Ishikawa (cell line): ENCODE measurements at regions not wholly inside any gene's neighbourhood (a gene's known extent, or its start where the extent isn't known, plus 50 kb on each side); places are given as distances from the start of the nearest gene placed in this dataset.

Experiments
- CEBPB ChIP-seq: IDR thresholded peaks from 2 replicates; pipeline ENCODE4 v1.6.1; 2012
- CREB1 ChIP-seq: IDR thresholded peaks from 2 replicates; pipeline ENCODE4 v1.6.1; 2012; ENCODE audit warnings: low read depth
- EGR1 ChIP-seq: IDR thresholded peaks from 2 replicates; pipeline ENCODE4 v1.6.1; 2012
- EP300 ChIP-seq: IDR thresholded peaks from 2 replicates; pipeline ENCODE4 v1.6.1; 2012; ENCODE audit warnings: borderline replicate concordance
- FOXM1 ChIP-seq: IDR thresholded peaks from 2 replicates; pipeline ENCODE4 v1.6.1; 2012; ENCODE audit warnings: low read depth, borderline replicate concordance
- NFIC ChIP-seq: IDR thresholded peaks from 2 replicates; pipeline ENCODE4 v1.6.1; 2012
- RAD21 ChIP-seq: IDR thresholded peaks from 2 replicates; pipeline ENCODE4 v1.6.1; 2012; ENCODE audit warnings: low read depth
- TAF1 ChIP-seq: IDR thresholded peaks from 2 replicates; pipeline ENCODE4 v1.6.1; 2012; ENCODE audit warnings: low read depth, mild to moderate bottlenecking
- TCF12 ChIP-seq: IDR thresholded peaks from 2 replicates; pipeline ENCODE4 v1.6.1; 2012; ENCODE audit warnings: low read depth
- TEAD4 ChIP-seq: IDR thresholded peaks from 2 replicates; pipeline ENCODE4 v1.6.1; 2012
- YY1 ChIP-seq: IDR thresholded peaks from 2 replicates; pipeline ENCODE4 v1.6.1; 2012; ENCODE audit warnings: low read depth
- ZBTB7A ChIP-seq: IDR thresholded peaks from 2 replicates; pipeline ENCODE4 v1.6.1; 2012; ENCODE audit warnings: low read depth
- TF ChIP-seq, protein P1 (sequence below): IDR thresholded peaks from 2 replicates; pipeline ENCODE4 v1.6.1; 2012; ENCODE audit warnings: low read depth, mild to moderate bottlenecking
- TF ChIP-seq, protein P2 (sequence below): IDR thresholded peaks from 2 replicates; pipeline ENCODE4 v1.6.1; 2012
- TF ChIP-seq, protein P3 (sequence below): IDR thresholded peaks from 2 replicates; pipeline ENCODE4 v1.6.1; 2012

DNA sequence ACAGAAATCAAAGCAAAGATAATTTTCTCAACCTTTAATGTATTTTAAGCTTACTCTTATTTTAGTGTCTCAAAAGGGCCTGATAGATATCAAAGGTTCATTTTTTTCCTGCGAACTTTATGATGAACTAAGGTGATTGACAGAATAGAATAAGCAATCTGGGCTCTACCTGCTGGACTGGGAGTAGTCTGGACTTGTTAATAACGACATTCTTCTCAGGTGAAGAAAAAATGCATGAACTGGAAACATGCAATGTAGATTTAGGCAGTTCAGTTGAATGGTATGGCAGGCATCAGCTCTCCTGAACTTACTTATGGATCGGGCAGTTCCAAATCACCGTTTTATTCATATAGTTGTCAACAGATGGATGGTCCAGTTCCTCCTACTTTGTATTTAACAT is 189.7 kb upstream of the ZBTB20 start:
- no peak for TF ChIP-seq YY1
- TF ChIP-seq ZBTB7A: no peak
- TF ChIP-seq FOXM1: no peak
- no peak for TF ChIP-seq TAF1
- TF ChIP-seq EP300: no peak
- TF ChIP-seq CREB1: no peak
- TF ChIP-seq, protein P1, sequence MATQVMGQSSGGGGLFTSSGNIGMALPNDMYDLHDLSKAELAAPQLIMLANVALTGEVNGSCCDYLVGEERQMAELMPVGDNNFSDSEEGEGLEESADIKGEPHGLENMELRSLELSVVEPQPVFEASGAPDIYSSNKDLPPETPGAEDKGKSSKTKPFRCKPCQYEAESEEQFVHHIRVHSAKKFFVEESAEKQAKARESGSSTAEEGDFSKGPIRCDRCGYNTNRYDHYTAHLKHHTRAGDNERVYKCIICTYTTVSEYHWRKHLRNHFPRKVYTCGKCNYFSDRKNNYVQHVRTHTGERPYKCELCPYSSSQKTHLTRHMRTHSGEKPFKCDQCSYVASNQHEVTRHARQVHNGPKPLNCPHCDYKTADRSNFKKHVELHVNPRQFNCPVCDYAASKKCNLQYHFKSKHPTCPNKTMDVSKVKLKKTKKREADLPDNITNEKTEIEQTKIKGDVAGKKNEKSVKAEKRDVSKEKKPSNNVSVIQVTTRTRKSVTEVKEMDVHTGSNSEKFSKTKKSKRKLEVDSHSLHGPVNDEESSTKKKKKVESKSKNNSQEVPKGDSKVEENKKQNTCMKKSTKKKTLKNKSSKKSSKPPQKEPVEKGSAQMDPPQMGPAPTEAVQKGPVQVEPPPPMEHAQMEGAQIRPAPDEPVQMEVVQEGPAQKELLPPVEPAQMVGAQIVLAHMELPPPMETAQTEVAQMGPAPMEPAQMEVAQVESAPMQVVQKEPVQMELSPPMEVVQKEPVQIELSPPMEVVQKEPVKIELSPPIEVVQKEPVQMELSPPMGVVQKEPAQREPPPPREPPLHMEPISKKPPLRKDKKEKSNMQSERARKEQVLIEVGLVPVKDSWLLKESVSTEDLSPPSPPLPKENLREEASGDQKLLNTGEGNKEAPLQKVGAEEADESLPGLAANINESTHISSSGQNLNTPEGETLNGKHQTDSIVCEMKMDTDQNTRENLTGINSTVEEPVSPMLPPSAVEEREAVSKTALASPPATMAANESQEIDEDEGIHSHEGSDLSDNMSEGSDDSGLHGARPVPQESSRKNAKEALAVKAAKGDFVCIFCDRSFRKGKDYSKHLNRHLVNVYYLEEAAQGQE: no peak
- TF ChIP-seq EGR1: no peak
- no peak for TF ChIP-seq RAD21
- no peak for TF ChIP-seq TCF12
- no peak for TF ChIP-seq NFIC
- no peak for TF ChIP-seq TEAD4
- TF ChIP-seq, protein P2, sequence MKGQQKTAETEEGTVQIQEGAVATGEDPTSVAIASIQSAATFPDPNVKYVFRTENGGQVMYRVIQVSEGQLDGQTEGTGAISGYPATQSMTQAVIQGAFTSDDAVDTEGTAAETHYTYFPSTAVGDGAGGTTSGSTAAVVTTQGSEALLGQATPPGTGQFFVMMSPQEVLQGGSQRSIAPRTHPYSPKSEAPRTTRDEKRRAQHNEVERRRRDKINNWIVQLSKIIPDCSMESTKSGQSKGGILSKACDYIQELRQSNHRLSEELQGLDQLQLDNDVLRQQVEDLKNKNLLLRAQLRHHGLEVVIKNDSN: no peak
- TF ChIP-seq, protein P3, sequence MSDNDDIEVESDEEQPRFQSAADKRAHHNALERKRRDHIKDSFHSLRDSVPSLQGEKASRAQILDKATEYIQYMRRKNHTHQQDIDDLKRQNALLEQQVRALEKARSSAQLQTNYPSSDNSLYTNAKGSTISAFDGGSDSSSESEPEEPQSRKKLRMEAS: no peak
- TF ChIP-seq CEBPB: no peak

DNA sequence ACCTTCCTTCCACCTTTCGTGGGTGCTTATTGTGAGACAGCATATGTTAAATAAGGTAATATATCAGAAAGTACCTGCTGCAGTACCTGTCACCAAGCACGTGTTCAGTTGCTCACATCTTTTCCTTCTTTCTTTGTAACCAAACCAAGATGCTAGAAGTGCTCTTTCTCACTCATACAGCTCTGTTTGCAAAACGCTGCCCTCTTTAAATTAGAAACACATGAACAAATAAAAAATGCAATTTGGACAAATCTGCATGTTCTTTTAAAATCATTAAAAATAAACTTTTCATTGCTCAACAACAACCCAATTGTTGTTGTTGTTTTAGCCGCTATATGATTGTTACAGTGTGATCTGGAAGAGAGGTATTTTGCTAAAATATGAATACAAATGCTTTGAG is 193.5 kb upstream of the ZBTB20 start:
- no peak for TF ChIP-seq TAF1
- TF ChIP-seq, protein P3: no peak

DNA sequence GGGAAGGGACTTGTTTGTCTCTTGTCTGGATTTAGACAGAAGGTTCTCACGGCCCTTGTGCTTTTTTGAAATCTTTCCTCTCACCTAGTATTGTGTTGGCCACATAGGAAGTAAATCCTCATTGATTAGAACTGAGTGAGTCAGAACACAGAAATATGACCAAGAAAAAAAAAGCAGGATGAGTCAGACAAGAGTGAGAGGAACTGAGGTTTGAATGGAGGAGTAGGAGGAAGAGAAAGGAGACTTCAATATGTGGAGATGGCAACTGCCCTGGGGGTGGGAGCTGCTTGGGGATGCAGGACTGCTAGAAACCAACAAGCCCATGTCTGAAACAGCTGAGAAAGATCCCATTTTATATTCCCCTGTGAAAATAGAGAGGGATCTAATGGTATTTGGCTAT is 194.1 kb upstream of the ZBTB20 start:
- TF ChIP-seq CREB1 (no peak), NFIC (no peak), FOXM1 (no peak), TAF1 (no peak), EP300 (no peak), TEAD4 (no peak)
- TF ChIP-seq, protein P1: no peak
- TF ChIP-seq, protein P3: no peak

DNA sequence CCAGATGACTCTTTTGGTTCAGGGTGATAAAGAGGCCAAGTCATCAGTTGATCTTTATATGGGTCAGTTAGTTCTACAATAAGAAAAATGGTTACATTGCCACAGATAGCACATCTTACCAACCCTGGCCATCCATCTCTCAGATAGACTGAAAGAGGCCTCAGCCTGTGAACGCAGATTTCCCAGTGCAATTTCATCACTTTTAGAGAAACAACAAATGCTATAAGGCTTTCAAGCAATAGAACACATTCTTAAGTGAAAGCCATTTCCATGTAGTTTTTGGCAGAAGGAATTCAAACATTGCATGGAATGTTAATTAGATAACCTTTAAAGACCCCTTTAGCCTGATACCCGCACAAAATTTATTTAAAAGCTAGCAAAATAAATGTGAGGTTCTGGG is 200.6 kb upstream of the ZBTB20 start:
- TF ChIP-seq, protein P1: no peak
- no peak for TF ChIP-seq NFIC

DNA sequence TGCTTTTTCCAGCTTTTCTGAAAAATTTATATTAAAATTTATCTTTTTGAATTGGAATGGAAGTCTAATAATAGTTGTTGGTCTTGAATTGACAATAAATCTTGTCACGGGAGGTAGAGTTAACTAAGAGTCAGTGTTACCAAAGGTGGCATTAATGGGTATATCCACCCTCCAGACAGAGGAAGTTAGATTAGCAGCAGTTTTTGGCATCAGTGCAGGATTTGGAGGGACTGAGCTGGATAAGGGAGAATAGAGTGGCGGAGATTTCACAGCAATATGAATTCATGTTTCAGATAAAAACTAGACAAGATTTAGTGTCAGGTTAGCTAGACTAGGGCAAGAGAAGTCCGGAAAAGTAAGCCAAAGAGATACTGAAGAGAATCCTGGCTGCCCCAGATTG is 201.3 kb upstream of the ZBTB20 start:
- TF ChIP-seq, protein P3: no peak

DNA sequence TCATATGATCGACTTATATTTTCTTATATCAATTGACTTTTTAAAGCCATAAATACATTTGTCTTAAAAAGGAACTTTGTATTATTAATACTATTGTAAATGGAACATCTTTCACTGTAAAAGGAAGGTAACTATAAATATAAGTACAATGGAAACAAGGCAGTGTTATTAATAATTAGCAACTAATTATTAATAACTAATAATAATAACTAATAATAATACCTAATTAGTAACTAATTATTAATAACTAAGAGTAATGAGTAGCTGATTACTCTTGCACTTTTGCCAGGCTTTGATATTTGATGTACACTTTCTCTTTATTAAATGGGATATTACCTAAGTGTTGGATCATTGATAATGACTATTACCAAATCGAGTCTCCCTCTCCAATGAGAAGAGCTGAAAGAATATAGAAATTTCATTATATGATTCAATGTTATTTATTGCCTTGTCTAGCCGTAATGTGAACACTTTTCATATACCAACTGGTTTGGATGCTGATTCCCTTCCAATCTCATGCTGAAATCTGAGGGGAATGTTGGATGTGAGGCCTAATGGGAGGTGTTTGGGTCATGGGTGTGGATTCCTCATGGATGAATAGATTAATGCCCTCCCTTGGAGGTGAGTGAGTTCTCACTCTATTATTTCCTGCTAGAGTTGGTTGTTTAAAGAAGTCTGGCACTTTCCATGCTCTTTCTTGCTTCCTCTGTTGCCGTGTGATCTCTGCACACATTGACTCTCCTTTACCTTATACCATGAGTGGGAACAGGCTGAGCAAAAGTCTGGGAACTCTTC is 202.1 kb upstream of the ZBTB20 start:
- TF ChIP-seq RAD21 (no peak), YY1 (no peak), NFIC (no peak), EP300 (no peak), TCF12 (no peak)
- TF ChIP-seq, protein P3: no peak
